SU-DHL-6 (cell line): ENCODE measurements at regions not wholly inside any gene's neighbourhood (a gene's known extent, or its start where the extent isn't known, plus 50 kb on each side); places are given as distances from the start of the nearest gene placed in this dataset.

Experiments used
- H2AFZ ChIP-seq: fragments of 200-600 bp; sonication (generic); 2 replicates; pipeline ENCODE4 v1.6.1; 2014; ENCODE audit warnings: low read depth, mild to moderate bottlenecking, moderate library complexity, mixed read lengths, antibody characterized with exemption, low read length; ENCODE audit not compliant: severe bottlenecking
- H3F3A ChIP-seq: fragments of 200-600 bp; shearing (Covaris generic); 2 replicates; pipeline ENCODE4 v1.6.0; 2016; ENCODE audit warnings: antibody characterized with exemption, mild to moderate bottlenecking; ENCODE audit not compliant: insufficient read depth
- H3K27ac ChIP-seq: fragments of 200-600 bp; sonication (generic); 2 replicates; pipeline ENCODE4 v1.5.1; 2016; ENCODE audit warnings: low read depth, mild to moderate bottlenecking, low read length, moderate library complexity, mixed read lengths
- H3K27me3 ChIP-seq: fragments of 200-600 bp; sonication (generic), shearing (Covaris generic); 2 replicates; pipeline ENCODE4 v1.6.0; 2014; ENCODE audit warnings: mild to moderate bottlenecking, low read length
- H3K36me3 ChIP-seq: fragments of 200-600 bp; sonication (generic); 2 replicates; pipeline ENCODE4 v1.6.1; 2014; ENCODE audit warnings: mild to moderate bottlenecking, low read length, mixed read lengths
- H3K4me2 ChIP-seq: fragments of 300-600, 200-600 bp; shearing (Covaris generic), sonication (generic); 2 replicates; pipeline ENCODE4 v1.6.0; 2014; ENCODE audit warnings: low read length, low read depth, mild to moderate bottlenecking; ENCODE audit not compliant: poor library complexity, severe bottlenecking
- H3K4me3 ChIP-seq: fragments of 200-600 bp; sonication (generic); 2 replicates; pipeline ENCODE4 v1.5.1; 2014; ENCODE audit warnings: antibody characterized with exemption, low read length, mild to moderate bottlenecking, mixed read lengths; ENCODE audit not compliant: insufficient read depth, poor library complexity, severe bottlenecking
- H3K79me2 ChIP-seq: fragments of 200-600 bp; sonication (generic); 2 replicates; pipeline ENCODE4 v1.6.1; 2014; ENCODE audit warnings: mild to moderate bottlenecking, low read length, moderate library complexity; ENCODE audit not compliant: insufficient read depth
- H3K9ac ChIP-seq: fragments of 200-600 bp; sonication (generic); 2 replicates; pipeline ENCODE4 v1.7.0; 2014; ENCODE audit warnings: mild to moderate bottlenecking, low read length
- H3K9me2 ChIP-seq: fragments of 200-600 bp; sonication (generic); replicated peaks from 2 replicates; pipeline ENCODE4 v1.6.1; 2014; ENCODE audit warnings: low read length; ENCODE audit not compliant: insufficient read depth
- H3K9me3 ChIP-seq: fragments of 200-600 bp; sonication (generic); 2 replicates; pipeline ENCODE4 v1.6.1; 2014; ENCODE audit warnings: low read length, mixed read lengths; ENCODE audit not compliant: insufficient read depth
- H4K20me1 ChIP-seq: fragments of 200-600 bp; sonication (generic); 2 replicates; pipeline ENCODE4 v1.6.1; 2014; ENCODE audit warnings: low read depth, mild to moderate bottlenecking, antibody characterized with exemption, low read length, moderate library complexity, mixed read lengths
- CTCF ChIP-seq: fragments of 200-600 bp; sonication (generic); IDR thresholded peaks from one replicate; pipeline ENCODE4 v1.5.1; 2017; ENCODE audit warnings: antibody characterized with exemption, mild to moderate bottlenecking, low read length, moderate library complexity; ENCODE audit not compliant: insufficient read depth, poor library complexity, severe bottlenecking
- EZH2phosphoT487 ChIP-seq: fragments of 200-600 bp; sonication (generic), shearing (Covaris generic); conservative IDR thresholded peaks from 2 replicates; pipeline ENCODE4 v1.6.1; 2018; ENCODE audit warnings: mild to moderate bottlenecking, antibody characterized with exemption, low read length, moderate library complexity, mixed read lengths

- Histone ChIP-seq H3K27ac (no peak overlapping the region), H3K9me2 (no peaks in the 10 kb centered on the region), H3K4me2 (no peak overlapping the region), H3F3A (no peaks in the 10 kb centered on the region), H3K27me3 (no peaks in the 10 kb centered on the region), H3K36me3 (no peaks in the 10 kb centered on the region), H3K4me3 (no peak overlapping the region), H3K79me2 (no peaks in the 10 kb centered on the region), H4K20me1 (no peaks in the 10 kb centered on the region), H3K9me3 (no peaks in the 10 kb centered on the region), H3K9ac (no peak overlapping the region), H2AFZ (no peak overlapping the region)
- no peak for TF ChIP-seq CTCF
- no peak for TF ChIP-seq EZH2phosphoT487
Measured at GRCh38 chr10:47136866-47137265, 163.1 kb upstream of the GDF10 start.

- TF ChIP-seq CTCF: no peak
- no peak for TF ChIP-seq EZH2phosphoT487
- H3K4me2 ChIP-seq: no peak overlapping the region
Measured at GRCh38 chr10:47137311-47137851, 162.6 kb upstream of the GDF10 start.

GRCh38 chr10:47139121-47139520 lies 160.9 kb upstream of the GDF10 start:
- no peak overlapping the region for H3K9ac ChIP-seq
- H3K27ac ChIP-seq: no peak overlapping the region
- H2AFZ ChIP-seq: no peak overlapping the region
- no peak overlapping the region for H3K4me3 ChIP-seq
- no peaks in the 10 kb centered on the region for H3K9me2 ChIP-seq
- H3K79me2 ChIP-seq: no peaks in the 10 kb centered on the region
- no peaks in the 10 kb centered on the region for H4K20me1 ChIP-seq
- no peaks in the 10 kb centered on the region for H3F3A ChIP-seq
- no peaks in the 10 kb centered on the region for H3K27me3 ChIP-seq
- H3K36me3 ChIP-seq: no peaks in the 10 kb centered on the region
- no peak for TF ChIP-seq CTCF
- no peak for TF ChIP-seq EZH2phosphoT487
- no peaks in the 10 kb centered on the region for H3K9me3 ChIP-seq
- no peak overlapping the region for H3K4me2 ChIP-seq

More at GRCh38 chr10:47137311-47137851, 162.6 kb upstream of the GDF10 start:
- no peaks in the 10 kb centered on the region for H3K36me3 ChIP-seq
- no peaks in the 10 kb centered on the region for H3F3A ChIP-seq
- no peaks in the 10 kb centered on the region for H3K27me3 ChIP-seq
- no peak overlapping the region for H3K9ac ChIP-seq
- H3K4me3 ChIP-seq: no peak overlapping the region
- no peaks in the 10 kb centered on the region for H4K20me1 ChIP-seq
- H3K9me2 ChIP-seq: no peaks in the 10 kb centered on the region
- no peaks in the 10 kb centered on the region for H3K79me2 ChIP-seq
- no peak overlapping the region for H2AFZ ChIP-seq
- no peak overlapping the region for H3K27ac ChIP-seq
- no peaks in the 10 kb centered on the region for H3K9me3 ChIP-seq
